ENCODE measurements at regions not wholly inside any gene's neighbourhood (a gene's known extent, or its start where the extent isn't known, plus 50 kb on each side); places are given as distances from the start of the nearest gene placed in this dataset.

GRCh38 chr14:34299360-34299759, 162.7 kb downstream of the SPTSSA start:
- no peak for TF ChIP-seq CTCF (IDR thresholded peaks at IDR 0.05)

- TF ChIP-seq CTCF (IDR thresholded peaks at IDR 0.05) = no peak
Observed at GRCh38 chr14:34297786-34298520, 164.1 kb downstream of the SPTSSA start.

GRCh38 chr14:34283590-34283989, 178.4 kb downstream of the SPTSSA start:
- no peak for TF ChIP-seq CTCF (IDR thresholded peaks at IDR 0.05)

GRCh38 chr14:34277191-34277590, 184.8 kb downstream of the SPTSSA start:
- TF ChIP-seq CTCF (IDR thresholded peaks at IDR 0.05) = no peak

GRCh38 chr14:34275530-34275929, 186.5 kb downstream of the SPTSSA start:
- no peak for TF ChIP-seq CTCF (IDR thresholded peaks at IDR 0.05)

GRCh38 chr14:34275078-34275477, 187.0 kb downstream of the SPTSSA start:
- no peak for TF ChIP-seq CTCF (IDR thresholded peaks at IDR 0.05)

GRCh38 chr14:34270361-34270760, 191.7 kb downstream of the SPTSSA start:
- no peak for TF ChIP-seq CTCF (IDR thresholded peaks at IDR 0.05)

- no peak for TF ChIP-seq CTCF (IDR thresholded peaks at IDR 0.05)
Observed at GRCh38 chr14:34266344-34266743, 195.7 kb downstream of the SPTSSA start.
